GM23248 (cell line): ENCODE measurements at regions not wholly inside any gene's neighbourhood (a gene's known extent, or its start where the extent isn't known, plus 50 kb on each side); places are given as distances from the start of the nearest gene placed in this dataset.

ENCODE experiments used
- DNase-seq: peaks from one replicate; pipeline ENCODE4 v3.0.0-alpha.2; 2015
- H2AFZ ChIP-seq: fragments of 200-600 bp; sonication (generic); 2 replicates; pipeline ENCODE4 v1.6.1; 2016; ENCODE audit warnings: antibody characterized with exemption
- H3F3A ChIP-seq: fragments of 200-600 bp; sonication (generic); 2 replicates; pipeline ENCODE4 v1.6.1; 2016; ENCODE audit warnings: mild to moderate bottlenecking, antibody characterized with exemption, mixed run types; ENCODE audit not compliant: insufficient read depth
- H3K27ac ChIP-seq: fragments of 200-600 bp; sonication (generic); 2 replicates; pipeline ENCODE4 v1.5.1; 2016; ENCODE audit warnings: mild to moderate bottlenecking
- H3K27me3 ChIP-seq: fragments of 200-600 bp; sonication (generic); replicated peaks from 2 replicates; pipeline ENCODE4 v1.6.1; 2016; ENCODE audit warnings: mild to moderate bottlenecking; ENCODE audit not compliant: insufficient read depth
- H3K36me3 ChIP-seq: fragments of 200-600 bp; sonication (generic); 2 replicates; pipeline ENCODE4 v1.6.1; 2016; ENCODE audit warnings: low read depth, mild to moderate bottlenecking
- H3K4me1 ChIP-seq: fragments of 200-600 bp; sonication (generic); 2 replicates; pipeline ENCODE4 v1.6.1; 2016; ENCODE audit warnings: mild to moderate bottlenecking; ENCODE audit not compliant: insufficient read depth
- H3K4me2 ChIP-seq: fragments of 200-600 bp; sonication (generic); one replicate; pipeline ENCODE4 v1.6.1; 2016; ENCODE audit warnings: mild to moderate bottlenecking; ENCODE audit not compliant: unreplicated experiment
- H3K4me3 ChIP-seq: fragments of 200-600 bp; sonication (generic); 2 replicates; pipeline ENCODE4 v1.5.1; 2016; ENCODE audit warnings: mild to moderate bottlenecking
- H3K79me2 ChIP-seq: fragments of 200-600 bp; sonication (generic); 2 replicates; pipeline ENCODE4 v1.6.1; 2016; ENCODE audit warnings: mild to moderate bottlenecking; ENCODE audit not compliant: insufficient read depth
- H3K9ac ChIP-seq: fragments of 200-600 bp; sonication (generic); 2 replicates; pipeline ENCODE4 v1.6.1; 2016; ENCODE audit warnings: mild to moderate bottlenecking
- H3K9me2 ChIP-seq: fragments of 200-600 bp; sonication (generic); 2 replicates; pipeline ENCODE4 v1.6.1; 2016; ENCODE audit warnings: mixed run types, mild to moderate bottlenecking, moderate library complexity; ENCODE audit not compliant: insufficient read depth
- H3K9me3 ChIP-seq: fragments of 200-600 bp; sonication (generic); one replicate; pipeline ENCODE4 v1.6.1; 2017; ENCODE audit warnings: low read depth
- H4K20me1 ChIP-seq: fragments of 200-600 bp; sonication (generic); 2 replicates; pipeline ENCODE4 v1.6.0; 2016; ENCODE audit not compliant: insufficient read depth
- EZH2 ChIP-seq: fragments of 200-600 bp; sonication (generic); IDR thresholded peaks from 2 replicates; pipeline ENCODE4 v1.6.1; 2018; ENCODE audit warnings: antibody characterized with exemption, mild to moderate bottlenecking; ENCODE audit not compliant: insufficient read depth, poor library complexity, severe bottlenecking
- EZH2phosphoT487 ChIP-seq: fragments of 200-600 bp; sonication (generic); IDR thresholded peaks from 2 replicates; pipeline ENCODE4 v1.6.1; 2018; ENCODE audit warnings: antibody characterized with exemption, moderate library complexity, mild to moderate bottlenecking, low read depth; ENCODE audit not compliant: insufficient read depth
- WGBS, 2 experiments: methylation state at CpG; one replicate each; pipeline ENCODE4 v1.1.6; 2015 to 2017; ENCODE audit warnings: low lambda C conversion rate in 2 of 2, low coverage in 1 of 2; ENCODE audit errors: missing lambda C conversion rate in 2 of 2; 5-methylcytosine and 5-hydroxymethylcytosine counted together
- in situ Hi-C: fragments of 300-500 bp; cut with MboI; formaldehyde crosslinking; loops from 2 replicates; pipeline ENCODE4 v1.15.0; 2020

- Histone ChIP-seq H3K9me2 (no peaks in the 10 kb centered on the region), H3K4me1 (no peaks in the 10 kb centered on the region; the same call in 1 of the 2 replicates), H4K20me1 (no peaks in the 10 kb centered on the region), H3K27ac (no peak overlapping the region), H3K4me3 (no peak overlapping the region), H3K4me2 (no peak overlapping the region), H3K36me3 (no peaks in the 10 kb centered on the region), H2AFZ (no peak overlapping the region), H3K27me3 (no peaks in the 10 kb centered on the region), H3K9me3 (no peaks in the 10 kb centered on the region), H3K79me2 (no peaks in the 10 kb centered on the region), H3K9ac (no peak overlapping the region), H3F3A (no peaks in the 10 kb centered on the region)
- in situ Hi-C loops, result no loop called here
- no peak for TF ChIP-seq EZH2
- TF ChIP-seq EZH2phosphoT487, result no peak
- DNase-seq, result no peak
These were observed 237.8 kb downstream of the SPTSSA start for GRCh38 chr14:34224221-34224620.

GRCh38 chr14:34223373-34224148, 238.5 kb downstream of the SPTSSA start:
- 53 to 58% methylated on average over 3 of the region's 3 CpGs for WGBS, 2 experiments
- Histone ChIP-seq H3K9me2 (no peaks in the 10 kb centered on the region), H3K4me2 (no peak overlapping the region), H3K36me3 (no peaks in the 10 kb centered on the region), H4K20me1 (no peaks in the 10 kb centered on the region), H2AFZ (no peak overlapping the region), H3K9ac (no peak overlapping the region), H3K27ac (no peak overlapping the region), H3K79me2 (no peaks in the 10 kb centered on the region), H3F3A (no peaks in the 10 kb centered on the region), H3K27me3 (no peaks in the 10 kb centered on the region), H3K9me3 (no peaks in the 10 kb centered on the region), H3K4me3 (no peak overlapping the region), H3K4me1 (no peaks in the 10 kb centered on the region; the same call in 1 of the 2 replicates)
- no peak for DNase-seq
- in situ Hi-C loops, result no loop called here
- TF ChIP-seq EZH2, result no peak
- no peak for TF ChIP-seq EZH2phosphoT487

- WGBS, 2 experiments, result 68 to 78% methylated on average over 6 of the region's 6 CpGs
- Histone ChIP-seq H3K4me1 (no peaks in the 10 kb centered on the region; the same call in 1 of the 2 replicates), H3K9me3 (no peaks in the 10 kb centered on the region), H3K4me3 (no peak overlapping the region), H3K9ac (no peak overlapping the region), H2AFZ (no peak overlapping the region), H3K9me2 (no peaks in the 10 kb centered on the region), H4K20me1 (no peaks in the 10 kb centered on the region), H3K27me3 (no peaks in the 10 kb centered on the region), H3K36me3 (no peaks in the 10 kb centered on the region), H3K27ac (no peak overlapping the region), H3K79me2 (no peaks in the 10 kb centered on the region), H3F3A (no peaks in the 10 kb centered on the region), H3K4me2 (no peak overlapping the region)
- in situ Hi-C loops, result no loop called here
- DNase-seq, result no peak
- no peak for TF ChIP-seq EZH2
- TF ChIP-seq EZH2phosphoT487, result no peak
These were observed 239.2 kb downstream of the SPTSSA start for GRCh38 chr14:34222867-34223266.

GRCh38 chr14:34222122-34222521, 239.9 kb downstream of the SPTSSA start:
- TF ChIP-seq EZH2phosphoT487 (no peak), EZH2 (no peak)
- Histone ChIP-seq H2AFZ (no peak overlapping the region), H3K27ac (no peak overlapping the region), H4K20me1 (no peaks in the 10 kb centered on the region), H3K9ac (no peak overlapping the region), H3F3A (no peaks in the 10 kb centered on the region), H3K36me3 (no peaks in the 10 kb centered on the region), H3K27me3 (no peaks in the 10 kb centered on the region), H3K9me2 (no peaks in the 10 kb centered on the region), H3K79me2 (no peaks in the 10 kb centered on the region), H3K4me2 (no peak overlapping the region), H3K9me3 (no peaks in the 10 kb centered on the region), H3K4me1 (no peaks in the 10 kb centered on the region; the same call in 1 of the 2 replicates), H3K4me3 (no peak overlapping the region)
- in situ Hi-C loops, result no loop called here
- WGBS, 2 experiments, result 78 to 80% methylated on average over 3 of the region's 3 CpGs
- DNase-seq, result no peak

GRCh38 chr14:34220921-34221320, 241.1 kb downstream of the SPTSSA start:
- no peaks in the 10 kb centered on the region for H3K36me3 ChIP-seq
- in situ Hi-C loops, result no loop called here
- no peaks in the 10 kb centered on the region for H3K9me2 ChIP-seq
- no peaks in the 10 kb centered on the region for H3F3A ChIP-seq
- H2AFZ ChIP-seq, result no peak overlapping the region
- H3K79me2 ChIP-seq, result no peaks in the 10 kb centered on the region
- no peaks in the 10 kb centered on the region for H4K20me1 ChIP-seq
- no peak for TF ChIP-seq EZH2
- no peak for TF ChIP-seq EZH2phosphoT487
- no peak overlapping the region for H3K4me2 ChIP-seq
- no peaks in the 10 kb centered on the region for H3K9me3 ChIP-seq
- H3K4me3 ChIP-seq, result no peak overlapping the region
- no peak overlapping the region for H3K27ac ChIP-seq
- no peaks in the 10 kb centered on the region for H3K27me3 ChIP-seq
- whole genome bisulfite sequencing, 2 experiments, result 78 to 90% methylated on average over 7 of the region's 7 CpGs
- DNase-seq, result no peak
- no peaks in the 10 kb centered on the region; the same call in 1 of the 2 replicates for H3K4me1 ChIP-seq
- H3K9ac ChIP-seq, result no peak overlapping the region
